CD14-positive monocyte (primary cell): ENCODE measurements at regions not wholly inside any gene's neighbourhood (a gene's known extent, or its start where the extent isn't known, plus 50 kb on each side); places are given as distances from the start of the nearest gene placed in this dataset.

Source experiments
- DNase-seq, 3 donors: peaks; one replicate each; pipeline ENCODE4 v3.0.0-alpha.2; 2011 to 2022
- H2AFZ ChIP-seq: 2 replicates; pipeline ENCODE4 v1.6.0; 2012; ENCODE audit warnings: mild to moderate bottlenecking, low read depth, low read length, inconsistent platforms; ENCODE audit not compliant: insufficient read depth, poor library complexity, severe bottlenecking
- H3K27ac ChIP-seq, 2 donors: 1 replicate in 1 of 2; 2 replicates in 1 of 2; pipeline ENCODE4 v1.5.1; 2012 to 2013; ENCODE audit warnings: low read length in 2 of 2, control low read depth in 1 of 2, inconsistent platforms in 1 of 2, low read depth in 1 of 2, mild to moderate bottlenecking in 1 of 2
- H3K27me3 ChIP-seq, 2 donors: one replicate each; pipeline versions ENCODE4 v1.6.0 to v1.6.1; 2011 to 2013; ENCODE audit warnings: low read length in 2 of 2; ENCODE audit not compliant: control insufficient read depth in 2 of 2, insufficient read depth in 2 of 2
- H3K36me3 ChIP-seq, 2 donors: replicated peaks in 1 of 2; 1 replicate in 1 of 2; 2 replicates in 1 of 2; pipeline versions ENCODE4 v1.5.1 to v1.6.1; 2012 to 2013; ENCODE audit warnings: low read length in 2 of 2, control low read depth in 1 of 2, inconsistent platforms in 1 of 2, mild to moderate bottlenecking in 1 of 2; ENCODE audit not compliant: insufficient read depth in 2 of 2, control insufficient read depth in 1 of 2
- H3K4me1 ChIP-seq, 2 donors: 1 replicate in 1 of 2; 2 replicates in 1 of 2; pipeline versions ENCODE4 v1.5.1 to v1.6.1; 2012 to 2013; ENCODE audit warnings: low read length in 2 of 2, control low read depth in 1 of 2, inconsistent platforms in 1 of 2, mild to moderate bottlenecking in 1 of 2, moderate library complexity in 1 of 2; ENCODE audit not compliant: insufficient read depth in 2 of 2, control insufficient read depth in 1 of 2
- H3K4me2 ChIP-seq: replicated peaks from 2 replicates; pipeline ENCODE3; 2012; ENCODE audit warnings: low read length, moderate library complexity, mild to moderate bottlenecking; ENCODE audit not compliant: poor library complexity, severe bottlenecking; ENCODE audit errors: extremely low read depth
- H3K4me3 ChIP-seq, 3 experiments: fragments of 200-600 bp in 1 of 3; sonication (generic) in 1 of 3; replicated peaks in 1 of 3; 1 replicate in 2 of 3; 2 replicates in 1 of 3; pipeline ENCODE4 v1.5.1; 2011 to 2013; ENCODE audit warnings: low read length in 3 of 3, mild to moderate bottlenecking in 3 of 3, control low read depth in 2 of 3, low read depth in 2 of 3, inconsistent platforms in 1 of 3, moderate library complexity in 1 of 3
- H3K79me2 ChIP-seq: 2 replicates; pipeline ENCODE4 v1.6.0; 2012; ENCODE audit warnings: mild to moderate bottlenecking, control low read depth, inconsistent platforms, low read length, moderate library complexity; ENCODE audit not compliant: insufficient read depth
- H3K9ac ChIP-seq: 2 replicates; pipeline ENCODE4 v1.6.0; 2017; ENCODE audit warnings: low read length, mild to moderate bottlenecking; ENCODE audit not compliant: insufficient read depth, poor library complexity, severe bottlenecking
- H3K9me3 ChIP-seq, 2 donors: replicated peaks in 1 of 2; 1 replicate in 1 of 2; 2 replicates in 1 of 2; pipeline versions ENCODE4 v1.5.1 to v1.6.1; 2012 to 2013; ENCODE audit warnings: low read length in 2 of 2, control low read depth in 1 of 2; ENCODE audit not compliant: control insufficient read depth in 1 of 2, insufficient read depth in 1 of 2
- H4K20me1 ChIP-seq: 2 replicates; pipeline ENCODE4 v1.6.0; 2012; ENCODE audit warnings: mild to moderate bottlenecking, low read length, control low read depth, moderate library complexity; ENCODE audit not compliant: insufficient read depth
- H3K27ac Mint-ChIP-seq, 7 donors: one replicate each; pipeline ENCODE4 v1.8.0; 2020; ENCODE audit warnings: mild to moderate bottlenecking in 7 of 7, mixed read lengths in 7 of 7, moderate library complexity in 6 of 7, inconsistent platforms in 2 of 7
- H3K27me3 Mint-ChIP-seq, 3 donors: one replicate each; pipeline ENCODE4 v1.8.0; 2021 to 2022; ENCODE audit warnings: low read depth in 3 of 3, mild to moderate bottlenecking in 3 of 3, mixed read lengths in 3 of 3, moderate library complexity in 3 of 3, inconsistent platforms in 1 of 3
- H3K36me3 Mint-ChIP-seq, 2 donors: one replicate each; pipeline ENCODE4 v1.8.0; 2020; ENCODE audit warnings: mixed read lengths in 2 of 2, inconsistent platforms in 1 of 2, mild to moderate bottlenecking in 1 of 2
- H3K4me1 Mint-ChIP-seq: one replicate; pipeline ENCODE4 v1.8.0; 2020; ENCODE audit warnings: mild to moderate bottlenecking, mixed read lengths
- H3K4me3 Mint-ChIP-seq, 2 donors: one replicate each; pipeline ENCODE4 v1.8.0; 2020; ENCODE audit warnings: mild to moderate bottlenecking in 2 of 2, mixed read lengths in 2 of 2, moderate library complexity in 1 of 2
- H3K9me3 Mint-ChIP-seq, 7 donors: one replicate each; pipeline ENCODE4 v1.8.0; 2020 to 2022; ENCODE audit warnings: mixed read lengths in 7 of 7, mild to moderate bottlenecking in 6 of 7, moderate library complexity in 6 of 7, inconsistent platforms in 2 of 7
- WGBS: methylation state at CpG from one replicate; pipeline ENCODE4 v1.1.5; 2013; ENCODE audit warnings: missing lambda C conversion rate; ENCODE audit not compliant: insufficient coverage; 5-methylcytosine and 5-hydroxymethylcytosine counted together
- intact Hi-C, 2 donors: fragments of 100-400 bp; cut with micrococcal nuclease; formaldehyde crosslinking; loops; one replicate each; pipeline versions ENCODE4 v1.15.0 to v1.15.1; 2023
- TF ChIP-seq, protein P1 (sequence below): fragments of 200-600 bp; IDR thresholded peaks from one replicate; pipeline ENCODE4 v1.8.0; 2022; ENCODE audit warnings: antibody characterized with exemption, mild to moderate bottlenecking

GRCh38 chr6:94417363-94417762, 998.0 kb upstream of the EPHA7 start:
- no CpG with 5 or more reads among the region's 1 CpG for WGBS
- Histone ChIP-seq H3K27me3 (no peaks in the 10 kb centered on the region), H3K27ac (no peak overlapping the region), H3K36me3 (no peaks in the 10 kb centered on the region), H3K79me2 (no peaks in the 10 kb centered on the region), H4K20me1 (no peaks in the 10 kb centered on the region), H3K4me3 (no peak overlapping the region), H2AFZ (no peak overlapping the region), H3K9me3 (no peaks in the 10 kb centered on the region), H3K4me1 (no peaks in the 10 kb centered on the region), H3K9ac (no peak overlapping the region), H3K4me2 (no peak overlapping the region)
- H3K9me3 Mint-ChIP-seq: peaks cover 0 to 3% (median 0%) of the 10 kb centered on the region in 7 donors
- H3K27ac Mint-ChIP-seq: no peak overlapping the region
- H3K4me3 Mint-ChIP-seq: no peak overlapping the region
- intact Hi-C loops: no loop called here
- DNase-seq: no peak
- H3K27me3 Mint-ChIP-seq: peaks cover 0 to 1% (median 0%) of the 10 kb centered on the region in 3 donors
- TF ChIP-seq, protein P1, sequence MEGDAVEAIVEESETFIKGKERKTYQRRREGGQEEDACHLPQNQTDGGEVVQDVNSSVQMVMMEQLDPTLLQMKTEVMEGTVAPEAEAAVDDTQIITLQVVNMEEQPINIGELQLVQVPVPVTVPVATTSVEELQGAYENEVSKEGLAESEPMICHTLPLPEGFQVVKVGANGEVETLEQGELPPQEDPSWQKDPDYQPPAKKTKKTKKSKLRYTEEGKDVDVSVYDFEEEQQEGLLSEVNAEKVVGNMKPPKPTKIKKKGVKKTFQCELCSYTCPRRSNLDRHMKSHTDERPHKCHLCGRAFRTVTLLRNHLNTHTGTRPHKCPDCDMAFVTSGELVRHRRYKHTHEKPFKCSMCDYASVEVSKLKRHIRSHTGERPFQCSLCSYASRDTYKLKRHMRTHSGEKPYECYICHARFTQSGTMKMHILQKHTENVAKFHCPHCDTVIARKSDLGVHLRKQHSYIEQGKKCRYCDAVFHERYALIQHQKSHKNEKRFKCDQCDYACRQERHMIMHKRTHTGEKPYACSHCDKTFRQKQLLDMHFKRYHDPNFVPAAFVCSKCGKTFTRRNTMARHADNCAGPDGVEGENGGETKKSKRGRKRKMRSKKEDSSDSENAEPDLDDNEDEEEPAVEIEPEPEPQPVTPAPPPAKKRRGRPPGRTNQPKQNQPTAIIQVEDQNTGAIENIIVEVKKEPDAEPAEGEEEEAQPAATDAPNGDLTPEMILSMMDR: no peak
- H3K36me3 Mint-ChIP-seq: no peaks in the 10 kb centered on the region
- no peaks in the 10 kb centered on the region for H3K4me1 Mint-ChIP-seq

GRCh38 chr6:94414041-94414440, 994.7 kb upstream of the EPHA7 start:
- Histone ChIP-seq H3K79me2 (no peaks in the 10 kb centered on the region), H3K4me3 (no peak overlapping the region), H3K36me3 (no peaks in the 10 kb centered on the region), H3K4me2 (no peak overlapping the region), H4K20me1 (no peaks in the 10 kb centered on the region), H3K9me3 (no peaks in the 10 kb centered on the region), H3K27ac (no peak overlapping the region), H3K27me3 (no peaks in the 10 kb centered on the region), H3K9ac (no peak overlapping the region), H3K4me1 (no peaks in the 10 kb centered on the region), H2AFZ (no peak overlapping the region)
- no peaks in the 10 kb centered on the region for H3K36me3 Mint-ChIP-seq
- H3K27ac Mint-ChIP-seq: no peak overlapping the region
- WGBS: no CpG with 5 or more reads among the region's 1 CpG
- DNase-seq: no peak
- H3K4me1 Mint-ChIP-seq: no peaks in the 10 kb centered on the region
- no peaks in the 10 kb centered on the region for H3K9me3 Mint-ChIP-seq
- H3K4me3 Mint-ChIP-seq: no peak overlapping the region
- no peaks in the 10 kb centered on the region for H3K27me3 Mint-ChIP-seq
- TF ChIP-seq, protein P1: no peak
- intact Hi-C loops: no loop called here
